IMR-90 (cell line): ENCODE measurements at regions not wholly inside any gene's neighbourhood (a gene's known extent, or its start where the extent isn't known, plus 50 kb on each side); places are given as distances from the start of the nearest gene placed in this dataset.

Experiments used
- ATAC-seq: fragments of 200-7000 bp; cut with Tn5 transposase; 2 replicates; pipeline ENCODE4 v1.9.1; 2020; ENCODE audit warnings: low read depth, mild to moderate bottlenecking, moderate library complexity
- BruUV-seq: library from RNA; stranded (reverse); fragments of 400-500 nt; replicated peaks from 2 replicates; lab custom pipeline; 2021; lab: Mats Ljungman, UMichigan
- CTCF ChIA-PET: fragments of 300-600 bp; formaldehyde crosslinking; extraction: SDS; loops from one replicate; lab custom pipeline; 2021; ENCODE audit warnings: antibody characterized with exemption; lab: Yijun Ruan, JAX
- POLR2A ChIA-PET: fragments of 300-600 bp; sonication (Branson Sonifier 250); formaldehyde crosslinking; loops from one replicate; lab custom pipeline; 2022; ENCODE audit warnings: antibody characterized with exemption; ENCODE audit not compliant: unreplicated experiment; lab: Charles Lee
- DNase-seq: peaks from one replicate; pipeline ENCODE4 v3.0.0; 2013
- H2AFZ ChIP-seq: replicated peaks from 2 replicates; pipeline ENCODE3; 2013; ENCODE audit warnings: low read length, mild to moderate bottlenecking; ENCODE audit not compliant: poor library complexity
- H2AK5ac ChIP-seq: 2 replicates; pipeline ENCODE4 v1.6.1; 2013; ENCODE audit warnings: low read depth, low read length, inconsistent platforms
- H2AK9ac ChIP-seq: replicated peaks from 2 replicates; pipeline ENCODE3; 2013; ENCODE audit warnings: mild to moderate bottlenecking, low read depth, low read length, moderate library complexity; ENCODE audit not compliant: poor library complexity
- H2BK120ac ChIP-seq: 2 replicates; pipeline ENCODE4 v1.6.1; 2013; ENCODE audit warnings: low read depth, low read length, inconsistent platforms
- H2BK15ac ChIP-seq: 3 replicates; pipeline ENCODE4 v1.6.1; 2013; ENCODE audit warnings: low read depth, low read length, inconsistent platforms
- H2BK20ac ChIP-seq: 2 replicates; pipeline ENCODE4 v1.6.1; 2013; ENCODE audit warnings: low read depth, mild to moderate bottlenecking, inconsistent platforms, low read length, moderate library complexity
- H2BK5ac ChIP-seq: 2 replicates; pipeline ENCODE4 v1.6.1; 2013; ENCODE audit warnings: mild to moderate bottlenecking, low read depth, low read length, inconsistent platforms; ENCODE audit not compliant: poor library complexity, severe bottlenecking
- H3K14ac ChIP-seq: replicated peaks from 2 replicates; pipeline ENCODE4 v1.6.1; 2013; ENCODE audit warnings: low read depth, low read length, inconsistent platforms
- H3K18ac ChIP-seq: 2 replicates; pipeline ENCODE4 v1.6.1; 2013; ENCODE audit warnings: low read depth, low read length, control low read depth
- H3K23ac ChIP-seq: 2 replicates; pipeline ENCODE4 v1.6.1; 2013; ENCODE audit warnings: low read depth, low read length, inconsistent platforms
- H3K27ac ChIP-seq: 2 replicates; pipeline ENCODE4 v1.5.1; 2013; ENCODE audit warnings: mild to moderate bottlenecking, control low read depth, low read length; ENCODE audit not compliant: insufficient read depth
- H3K27me3 ChIP-seq: 2 replicates; pipeline ENCODE4 v1.6.1; 2013; ENCODE audit warnings: low read length; ENCODE audit not compliant: control insufficient read depth, insufficient read depth
- H3K36me3 ChIP-seq: 2 replicates; pipeline ENCODE4 v1.6.1; 2013; ENCODE audit warnings: low read length, mixed read lengths; ENCODE audit not compliant: control insufficient read depth, insufficient read depth
- H3K4ac ChIP-seq: 2 replicates; pipeline ENCODE4 v1.6.1; 2013; ENCODE audit warnings: low read depth, low read length, inconsistent platforms
- H3K4me1 ChIP-seq: 2 replicates; pipeline ENCODE4 v1.6.1; 2013; ENCODE audit warnings: low read length, mixed read lengths; ENCODE audit not compliant: control insufficient read depth, insufficient read depth
- H3K4me2 ChIP-seq: 2 replicates; pipeline ENCODE4 v1.6.1; 2013; ENCODE audit warnings: low read depth, mild to moderate bottlenecking, control low read depth, low read length, moderate library complexity
- H3K4me3 ChIP-seq: 2 replicates; pipeline ENCODE4 v1.5.1; 2013; ENCODE audit warnings: low read depth, mild to moderate bottlenecking, control low read depth, low read length, moderate library complexity; ENCODE audit not compliant: insufficient read depth
- H3K56ac ChIP-seq: 2 replicates; pipeline ENCODE4 v1.6.1; 2013; ENCODE audit warnings: low read length, inconsistent platforms; ENCODE audit not compliant: insufficient read depth; ENCODE audit errors: extremely low read depth
- H3K79me1 ChIP-seq, 2 experiments: 2 replicates each; pipeline ENCODE4 v1.6.1; 2013; ENCODE audit warnings: low read length in 2 of 2, inconsistent platforms in 1 of 2, low read depth in 1 of 2
- H3K9ac ChIP-seq: 2 replicates; pipeline ENCODE4 v1.6.1; 2013; ENCODE audit warnings: low read depth, low read length, control low read depth
- H3K9me1 ChIP-seq: 2 replicates; pipeline ENCODE4 v1.6.1; 2013; ENCODE audit warnings: low read length, inconsistent platforms; ENCODE audit not compliant: insufficient read depth
- H3K9me3 ChIP-seq: 2 replicates; pipeline ENCODE4 v1.6.1; 2013; ENCODE audit warnings: low read length; ENCODE audit not compliant: control insufficient read depth, insufficient read depth
- H4K20me1 ChIP-seq: 2 replicates; pipeline ENCODE4 v1.6.1; 2013; ENCODE audit warnings: low read length, inconsistent platforms; ENCODE audit not compliant: insufficient read depth
- H4K5ac ChIP-seq: 2 replicates; pipeline ENCODE4 v1.6.1; 2013; ENCODE audit warnings: mild to moderate bottlenecking, low read depth, low read length, control low read depth
- H4K8ac ChIP-seq, 2 experiments: 2 replicates each; pipeline ENCODE4 v1.6.1; 2013; ENCODE audit warnings: low read depth in 2 of 2, low read length in 2 of 2, control low read depth in 1 of 2, inconsistent platforms in 1 of 2
- H4K91ac ChIP-seq: 2 replicates; pipeline ENCODE4 v1.6.1; 2013; ENCODE audit warnings: low read depth, low read length, inconsistent platforms; ENCODE audit not compliant: insufficient read depth
- BHLHE40 ChIP-seq: fragments of 150-350 bp; IDR thresholded peaks from 2 replicates; pipeline ENCODE4 v1.6.1; 2016; ENCODE audit warnings: mild to moderate bottlenecking, low read depth, low read length
- CEBPB ChIP-seq: IDR thresholded peaks from 2 replicates; pipeline ENCODE4 v1.6.1; 2012; ENCODE audit warnings: low read depth, low read length, improper control_type of control experiment
- CHD1 ChIP-seq: IDR thresholded peaks from 2 replicates; pipeline ENCODE4 v1.6.1; 2012; ENCODE audit warnings: low read depth, low read length, improper control_type of control experiment
- ELK1 ChIP-seq: fragments of 150-350 bp; IDR thresholded peaks from 2 replicates; pipeline ENCODE4 v1.6.1; 2016; ENCODE audit warnings: low read depth, mild to moderate bottlenecking, low read length, moderate library complexity, borderline replicate concordance
- FOS ChIP-seq: fragments of 150-350 bp; IDR thresholded peaks from 2 replicates; pipeline ENCODE4 v1.6.1; 2016; ENCODE audit warnings: low read depth, low read length
- MAFK ChIP-seq: IDR thresholded peaks from 2 replicates; pipeline ENCODE4 v1.6.1; 2012; ENCODE audit warnings: low read depth, low read length, improper control_type of control experiment
- MAZ ChIP-seq: IDR thresholded peaks from 2 replicates; pipeline ENCODE4 v1.6.1; 2012; ENCODE audit warnings: low read depth, mild to moderate bottlenecking, low read length, improper control_type of control experiment, moderate library complexity, borderline replicate concordance
- MXI1 ChIP-seq: IDR thresholded peaks from 2 replicates; pipeline ENCODE4 v1.6.1; 2012; ENCODE audit warnings: low read depth, mild to moderate bottlenecking, low read length, moderate library complexity, borderline replicate concordance
- NFE2L2 ChIP-seq: fragments of 150-350 bp; IDR thresholded peaks from 2 replicates; pipeline ENCODE4 v1.6.1; 2016; ENCODE audit warnings: low read depth, mild to moderate bottlenecking, low read length
- POLR2A ChIP-seq: IDR thresholded peaks from 2 replicates; pipeline ENCODE4 v1.6.1; 2012; ENCODE audit warnings: mild to moderate bottlenecking, low read depth, low read length
- RAD21 ChIP-seq: IDR thresholded peaks from 2 replicates; pipeline ENCODE4 v1.6.1; 2012; ENCODE audit warnings: low read length, improper control_type of control experiment
- RCOR1 ChIP-seq: IDR thresholded peaks from 2 replicates; pipeline ENCODE4 v1.6.1; 2012; ENCODE audit warnings: mild to moderate bottlenecking, low read length, improper control_type of control experiment; ENCODE audit not compliant: insufficient replicate concordance
- RFX5 ChIP-seq: IDR thresholded peaks from 2 replicates; pipeline ENCODE4 v1.8.0; 2012; ENCODE audit warnings: low read depth, mild to moderate bottlenecking, low read length, moderate library complexity
- SMC3 ChIP-seq: fragments of 150-350 bp; IDR thresholded peaks from 2 replicates; pipeline ENCODE4 v1.6.1; 2016; ENCODE audit warnings: low read depth, mild to moderate bottlenecking, antibody characterized with exemption, low read length, moderate library complexity
- USF2 ChIP-seq: fragments of 150-350 bp; IDR thresholded peaks from 2 replicates; pipeline ENCODE4 v1.6.1; 2017; ENCODE audit warnings: mild to moderate bottlenecking, antibody characterized with exemption, low read length, low read depth
- WGBS, 2 experiments: methylation state at CpG; one replicate each; pipeline versions ENCODE4 v1.1.5 to v1.1.7; 2013; ENCODE audit warnings: missing lambda C conversion rate in 2 of 2; ENCODE audit not compliant: insufficient read length in 1 of 2; ENCODE audit errors: extremely low coverage in 2 of 2; 5-methylcytosine and 5-hydroxymethylcytosine counted together
- dilution Hi-C: fragments of 300-500 bp; cut with HindIII; formaldehyde crosslinking; loops from one replicate; pipeline ENCODE4 v1.14.3; 2018; ENCODE audit warnings: low sequenced_read_pairs; ENCODE audit not compliant: unreplicated experiment
- in situ Hi-C: fragments of 300-500 bp; cut with MboI; formaldehyde crosslinking; loops from 3 replicates; pipeline ENCODE4 v1.14.3; 2019; ENCODE audit warnings: low sequenced_read_pairs, inconsistent platforms, mixed read lengths
- intact Hi-C: fragments of 100-400 bp; cut with micrococcal nuclease; formaldehyde crosslinking; loops from 2 replicates; pipeline ENCODE4 v1.10.0; 2022
- TF ChIP-seq, protein P1 (sequence below): conservative IDR thresholded peaks from 2 replicates; pipeline ENCODE4 v1.5.1; 2012; ENCODE audit warnings: mild to moderate bottlenecking, low read depth, low read length, improper control_type of control experiment

- intact Hi-C loops, result no loop called here
- TF ChIP-seq NFE2L2, result no peak
- TF ChIP-seq MAFK, result no peak
- no peak for TF ChIP-seq POLR2A
- TF ChIP-seq ELK1, result no peak
- TF ChIP-seq CEBPB, result no peak
- TF ChIP-seq RAD21, result no peak
- TF ChIP-seq MXI1, result no peak
- no peak for TF ChIP-seq BHLHE40
- no peak for TF ChIP-seq SMC3
- TF ChIP-seq RCOR1, result no peak
- no peak for TF ChIP-seq CHD1
- TF ChIP-seq FOS, result no peak
- no peak for TF ChIP-seq USF2
- TF ChIP-seq, protein P1, sequence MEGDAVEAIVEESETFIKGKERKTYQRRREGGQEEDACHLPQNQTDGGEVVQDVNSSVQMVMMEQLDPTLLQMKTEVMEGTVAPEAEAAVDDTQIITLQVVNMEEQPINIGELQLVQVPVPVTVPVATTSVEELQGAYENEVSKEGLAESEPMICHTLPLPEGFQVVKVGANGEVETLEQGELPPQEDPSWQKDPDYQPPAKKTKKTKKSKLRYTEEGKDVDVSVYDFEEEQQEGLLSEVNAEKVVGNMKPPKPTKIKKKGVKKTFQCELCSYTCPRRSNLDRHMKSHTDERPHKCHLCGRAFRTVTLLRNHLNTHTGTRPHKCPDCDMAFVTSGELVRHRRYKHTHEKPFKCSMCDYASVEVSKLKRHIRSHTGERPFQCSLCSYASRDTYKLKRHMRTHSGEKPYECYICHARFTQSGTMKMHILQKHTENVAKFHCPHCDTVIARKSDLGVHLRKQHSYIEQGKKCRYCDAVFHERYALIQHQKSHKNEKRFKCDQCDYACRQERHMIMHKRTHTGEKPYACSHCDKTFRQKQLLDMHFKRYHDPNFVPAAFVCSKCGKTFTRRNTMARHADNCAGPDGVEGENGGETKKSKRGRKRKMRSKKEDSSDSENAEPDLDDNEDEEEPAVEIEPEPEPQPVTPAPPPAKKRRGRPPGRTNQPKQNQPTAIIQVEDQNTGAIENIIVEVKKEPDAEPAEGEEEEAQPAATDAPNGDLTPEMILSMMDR, result no peak
- no peak for TF ChIP-seq MAZ
- no peak for TF ChIP-seq RFX5
- H3K56ac ChIP-seq, result no peak overlapping the region
- H3K14ac ChIP-seq, result no peak overlapping the region
- H3K23ac ChIP-seq, result no peak overlapping the region
- H2BK5ac ChIP-seq, result no peak overlapping the region
- no peak overlapping the region for H2BK15ac ChIP-seq
- no peaks in the 10 kb centered on the region for H3K36me3 ChIP-seq
- H3K27ac ChIP-seq, result no peak overlapping the region
- BruUV-seq, result no TSS peak
- ChIA-PET CTCF (interaction anchor here (0.6 kb wide), 1 partner anchor 291 kb away, joined by 4 read pairs; no protein-coding TSS in a partner anchor), POLR2A (no interaction called here)
- H3K4ac ChIP-seq, result no peak overlapping the region
- H4K20me1 ChIP-seq, result no peaks in the 10 kb centered on the region
- no peak overlapping the region for H3K4me2 ChIP-seq
- H3K4me1 ChIP-seq, result no peaks in the 10 kb centered on the region
- no peak overlapping the region for H3K9ac ChIP-seq
- DNase-seq, result no peak
- no peak overlapping the region for H3K4me3 ChIP-seq
- no peak overlapping the region for H2AK5ac ChIP-seq
- H4K5ac ChIP-seq, result no peak overlapping the region
- dilution Hi-C loops, result no loop called here
- H2AK9ac ChIP-seq, result no peak overlapping the region
- no peaks in the 10 kb centered on the region for H3K9me1 ChIP-seq
- ATAC-seq, result no peak
- no peak overlapping the region for H4K8ac ChIP-seq
- H2BK20ac ChIP-seq, result no peak overlapping the region
- H3K79me1 ChIP-seq, result no peaks in the 10 kb centered on the region
- no peaks in the 10 kb centered on the region for H3K27me3 ChIP-seq
- H4K91ac ChIP-seq, result no peak overlapping the region
- in situ Hi-C loops, result no loop called here
- no peak overlapping the region for H3K18ac ChIP-seq
- no peak overlapping the region for H2BK120ac ChIP-seq
- no peaks in the 10 kb centered on the region for H3K9me3 ChIP-seq
- H2AFZ ChIP-seq, result no peak overlapping the region
- no CpG with 5 or more reads among the region's 3 CpGs for WGBS, 2 experiments
Observed at GRCh38 chr3:94619643-94620042, 556.8 kb downstream of the NSUN3 start.
